Panc1 (cell line): ENCODE measurements at regions not wholly inside any gene's neighbourhood (a gene's known extent, or its start where the extent isn't known, plus 50 kb on each side); places are given as distances from the start of the nearest gene placed in this dataset.

Experiments used
- ATAC-seq: fragments of 200-7000 bp; cut with Tn5 transposase; 2 replicates; pipeline ENCODE4 v1.9.1; 2020; ENCODE audit warnings: mild to moderate bottlenecking, moderate library complexity
- BruUV-seq: library from RNA; stranded (reverse); fragments of 400-500 nt; replicated peaks from 2 replicates; lab custom pipeline; 2021; lab: Mats Ljungman, UMichigan
- CTCF ChIA-PET: fragments of 300-600 bp; sonication (Branson Sonifier 250); formaldehyde crosslinking; loops from one replicate; lab custom pipeline; 2022; ENCODE audit warnings: antibody characterized with exemption; lab: Charles Lee
- POLR2A ChIA-PET: fragments of 300-600 bp; sonication (Branson Sonifier 250); formaldehyde crosslinking; loops from one replicate; lab custom pipeline; 2022; ENCODE audit warnings: antibody characterized with exemption; lab: Charles Lee
- DNase-seq: peaks from one replicate; pipeline ENCODE4 v3.0.0-alpha.2; 2010; ENCODE audit warnings: low read depth, low spot score
- H3K27ac ChIP-seq: 2 replicates; pipeline ENCODE4 v1.5.1; 2011; ENCODE audit warnings: mild to moderate bottlenecking, low read length, inconsistent platforms
- H3K27me3 ChIP-seq: fragments of 200-500 bp; sonication (Bioruptor generic); 2 replicates; pipeline ENCODE4 v1.6.0; 2014; ENCODE audit warnings: low read length, inconsistent platforms; ENCODE audit not compliant: control insufficient read depth, insufficient read depth
- H3K36me3 ChIP-seq: fragments of 200-500 bp; sonication (Bioruptor generic); 2 replicates; pipeline ENCODE4 v1.5.1; 2014; ENCODE audit warnings: inconsistent platforms, mild to moderate bottlenecking, low read length, moderate library complexity; ENCODE audit not compliant: control insufficient read depth, insufficient read depth
- H3K4me1 ChIP-seq: 2 replicates; pipeline ENCODE4 v1.5.1; 2011; ENCODE audit warnings: inconsistent platforms, mild to moderate bottlenecking, low read length, moderate library complexity; ENCODE audit not compliant: control insufficient read depth, insufficient read depth
- H3K4me3 ChIP-seq, 2 experiments: 2 replicates each; pipeline ENCODE4 v1.5.1; 2011 to 2012; ENCODE audit warnings: low read depth in 2 of 2, low read length in 2 of 2, mild to moderate bottlenecking in 2 of 2, inconsistent platforms in 1 of 2, moderate library complexity in 1 of 2
- H3K9me3 ChIP-seq: fragments of 200-500 bp; sonication (Bioruptor generic); 2 replicates; pipeline ENCODE4 v1.5.1; 2014; ENCODE audit warnings: low read depth, mild to moderate bottlenecking, inconsistent platforms, low read length, moderate library complexity; ENCODE audit not compliant: control insufficient read depth, insufficient read depth
- CTCF ChIP-seq: fragments of 450-650 bp; IDR thresholded peaks from 2 replicates; pipeline ENCODE4 v1.5.1; 2017; ENCODE audit warnings: mild to moderate bottlenecking
- POLR2AphosphoS5 ChIP-seq: IDR thresholded peaks from 2 replicates; pipeline ENCODE4 v1.6.1; 2012; ENCODE audit warnings: mild to moderate bottlenecking, low read depth, low read length, moderate library complexity
- REST ChIP-seq, 2 experiments: IDR thresholded peaks; 2 replicates each; pipeline ENCODE4 v1.6.1; 2011 to 2012; ENCODE audit warnings: low read depth in 2 of 2, control low read depth in 1 of 2, low read length in 1 of 2, mild to moderate bottlenecking in 1 of 2, moderate library complexity in 1 of 2; ENCODE audit not compliant: insufficient read depth in 1 of 2
- SIN3A ChIP-seq: IDR thresholded peaks from 2 replicates; pipeline ENCODE4 v1.6.1; 2012; ENCODE audit warnings: low read depth, mild to moderate bottlenecking, low read length, moderate library complexity, borderline replicate concordance; ENCODE audit not compliant: insufficient read depth
- TCF7L2 ChIP-seq: IDR thresholded peaks from 2 replicates; pipeline ENCODE4 v1.6.1; 2011; ENCODE audit warnings: mild to moderate bottlenecking, low read depth, low read length, inconsistent platforms
- in situ Hi-C: cut with HindIII; loops from 2 replicates; pipeline ENCODE4 v1.10.0; 2016; ENCODE audit warnings: low sequenced_read_pairs, low pct_unique_long_range_greater_than_20kb
- intact Hi-C: fragments of 100-400 bp; cut with micrococcal nuclease; formaldehyde crosslinking; loops from one replicate; pipeline ENCODE4 v1.10.0; 2022; ENCODE audit not compliant: unreplicated experiment

- BruUV-seq: no TSS peak
- in situ Hi-C loops (no loop called here), intact Hi-C loops (no loop called here)
- DNase-seq (no peak), ATAC-seq (no peak)
- H3K27me3 ChIP-seq: no peaks in the 10 kb centered on the region
- TF ChIP-seq POLR2AphosphoS5 (no peak), CTCF (no peak), SIN3A (no peak), TCF7L2 (no peak), REST (IDR thresholded peaks at IDR 0.05; ENCODE audit: insufficient read depth in 1 of 2, low read depth in 2 of 2, low read length in 1 of 2) (no peak)
- no peaks in the 10 kb centered on the region for H3K9me3 ChIP-seq
- CTCF ChIA-PET: no interaction called here
- POLR2A ChIA-PET: no interaction called here
- H3K4me1 ChIP-seq: no peaks in the 10 kb centered on the region
- H3K36me3 ChIP-seq: no peaks in the 10 kb centered on the region
- H3K27ac ChIP-seq: no peak overlapping the region
- no peak overlapping the region for H3K4me3 ChIP-seq
Observed at GRCh38 chr2:74041726-74042125, 57.0 kb downstream of the TET3 start.

- CTCF ChIA-PET: no interaction called here
- no peak for DNase-seq
- no peaks in the 10 kb centered on the region for H3K27me3 ChIP-seq
- in situ Hi-C loops (no loop called here), intact Hi-C loops (no loop called here)
- no peak overlapping the region for H3K27ac ChIP-seq
- no peaks in the 10 kb centered on the region for H3K36me3 ChIP-seq
- POLR2A ChIA-PET: no interaction called here
- no peaks in the 10 kb centered on the region for H3K4me1 ChIP-seq
- no peak for TF ChIP-seq TCF7L2
- TF ChIP-seq SIN3A: no peak
- no peak for TF ChIP-seq CTCF
- TF ChIP-seq REST (IDR thresholded peaks at IDR 0.05; ENCODE audit: insufficient read depth in 1 of 2, low read depth in 2 of 2, low read length in 1 of 2): no peak
- no peak for TF ChIP-seq POLR2AphosphoS5
- no peak overlapping the region for H3K4me3 ChIP-seq
- BruUV-seq: no TSS peak
- no peaks in the 10 kb centered on the region for H3K9me3 ChIP-seq
- no peak for ATAC-seq
Observed at GRCh38 chr2:74042606-74043005, 57.9 kb downstream of the TET3 start.
